ENCODE measurements at regions not wholly inside any gene's neighbourhood (a gene's known extent, or its start where the extent isn't known, plus 50 kb on each side); places are given as distances from the start of the nearest gene placed in this dataset.

- DNase-seq (ENCODE audit: low read depth in 2 of 2): no peak
These were observed 135.9 kb upstream of the WWC1 start for GRCh38 chr5:168155585-168155984.

GRCh38 chr5:168156170-168156569 is 135.3 kb upstream of the WWC1 start:
- DNase-seq (ENCODE audit: low read depth in 2 of 2): no peak

DNA sequence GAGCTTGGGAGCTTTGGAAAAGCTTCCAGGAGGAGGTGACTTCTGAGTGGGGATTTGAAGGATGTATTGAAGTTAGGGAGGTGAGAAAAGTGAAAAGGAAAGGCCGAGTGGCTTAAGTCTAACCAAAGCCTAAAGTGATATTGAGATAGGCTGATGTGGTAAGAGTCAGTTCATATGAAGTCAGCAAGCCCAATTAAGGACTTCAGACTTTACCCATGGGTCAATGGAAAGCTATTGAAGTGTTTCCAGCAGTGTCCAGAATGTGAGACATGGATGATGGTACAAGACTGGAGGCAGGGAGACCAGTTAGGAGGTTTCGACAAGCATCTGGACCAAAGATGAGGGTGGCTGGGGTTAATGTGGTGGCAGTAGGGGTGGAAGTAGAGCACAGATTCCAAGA is 134.3 kb upstream of the WWC1 start:
- no peak for DNase-seq (ENCODE audit: low read depth in 2 of 2)

GRCh38 chr5:168159425-168159824 is 132.0 kb upstream of the WWC1 start:
- no peak for DNase-seq (ENCODE audit: low read depth in 2 of 2)

DNA sequence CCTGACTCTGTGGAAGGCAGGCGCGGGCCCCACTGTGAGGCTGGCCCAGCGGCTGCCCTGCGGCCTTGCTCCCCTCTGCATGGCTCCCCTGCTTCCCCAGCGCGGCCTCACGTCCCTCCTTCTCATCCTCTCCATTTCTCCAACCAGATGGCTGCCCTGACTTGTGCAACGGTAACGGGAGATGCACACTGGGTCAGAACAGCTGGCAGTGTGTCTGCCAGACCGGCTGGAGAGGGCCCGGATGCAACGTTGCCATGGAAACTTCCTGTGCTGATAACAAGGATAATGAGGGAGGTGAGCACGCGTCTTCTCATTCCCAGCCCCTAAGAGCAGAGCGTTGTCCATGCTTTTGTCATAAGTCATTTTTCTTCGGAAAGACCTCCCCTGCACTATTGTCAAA is 129.0 kb upstream of the WWC1 start:
- DNase-seq (ENCODE audit: low read depth in 2 of 2): no peak

DNA sequence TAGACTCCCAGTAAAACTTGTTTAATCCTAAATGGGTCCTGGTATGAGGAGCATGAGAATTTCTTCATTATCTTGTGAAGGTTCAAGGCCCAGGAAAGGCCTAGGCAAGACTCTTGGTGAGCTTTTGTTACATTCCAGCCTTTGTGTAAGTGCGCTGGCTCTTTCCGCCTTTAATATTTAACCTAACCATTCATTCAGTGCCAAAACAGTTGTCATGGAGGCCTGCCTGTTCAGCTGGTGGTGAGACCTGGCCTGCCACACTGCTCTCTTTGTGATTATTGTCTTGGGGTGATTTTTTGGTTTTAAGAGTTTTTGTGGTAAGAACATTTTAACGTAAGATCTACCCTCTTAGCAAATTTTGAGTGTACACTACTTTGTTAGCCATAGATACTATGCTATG is 127.5 kb upstream of the WWC1 start:
- DNase-seq (ENCODE audit: low read depth in 2 of 2): no peak

DNA sequence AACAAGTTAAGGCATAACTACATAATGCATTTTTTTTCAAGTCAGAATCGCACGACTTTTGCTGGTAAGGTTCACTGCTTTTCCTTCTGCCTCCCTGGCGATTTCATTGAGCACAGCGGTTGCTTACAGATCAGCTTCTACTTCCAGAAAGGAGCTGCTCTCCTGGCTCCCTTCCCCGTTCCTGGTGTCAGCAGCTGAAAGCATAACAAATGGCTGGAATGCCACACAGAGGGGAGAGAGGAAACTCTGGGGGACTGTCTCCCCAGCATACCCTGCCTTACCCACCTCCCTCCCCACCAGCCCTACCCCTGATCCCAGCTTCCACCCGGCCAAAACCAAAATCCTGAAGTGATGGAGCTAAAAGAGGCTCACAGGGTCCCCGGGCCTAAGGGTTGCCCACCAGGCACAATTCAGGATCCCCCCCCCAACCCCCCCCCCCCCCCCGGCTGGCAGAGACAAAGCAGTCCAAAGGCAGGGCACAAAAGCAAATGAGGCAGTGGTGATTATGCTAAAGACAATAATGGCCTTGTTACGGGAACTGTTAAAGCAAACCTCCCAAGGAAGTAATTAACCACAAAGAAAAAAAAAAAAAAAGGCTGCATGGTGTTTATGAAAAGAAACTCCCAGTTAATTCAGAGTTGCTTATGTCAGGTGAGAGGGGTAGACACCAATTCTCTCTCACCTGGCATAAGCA is 126.1 kb upstream of the WWC1 start:
- no peak for DNase-seq (ENCODE audit: low read depth in 2 of 2)

DNA sequence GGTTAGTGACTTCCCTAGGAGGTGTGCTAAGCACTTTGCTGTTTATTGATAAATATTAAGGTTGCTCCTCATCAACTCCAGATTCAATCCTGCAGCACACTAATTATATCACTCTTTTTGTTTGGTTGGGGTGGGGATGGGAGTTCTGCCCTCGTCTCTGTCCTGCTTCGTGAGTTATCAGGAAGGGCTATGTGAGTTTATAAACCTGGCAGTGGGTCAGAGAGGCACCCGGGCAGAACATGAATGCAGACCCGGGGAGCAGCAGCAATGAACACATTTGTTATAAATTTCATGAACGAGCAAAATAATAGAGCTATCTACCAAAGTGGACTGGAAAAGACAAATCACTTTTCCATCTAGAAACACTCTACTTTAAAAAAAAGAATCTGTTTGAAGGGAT is 125.5 kb upstream of the WWC1 start:
- no peak for DNase-seq (ENCODE audit: low read depth in 2 of 2)

DNA sequence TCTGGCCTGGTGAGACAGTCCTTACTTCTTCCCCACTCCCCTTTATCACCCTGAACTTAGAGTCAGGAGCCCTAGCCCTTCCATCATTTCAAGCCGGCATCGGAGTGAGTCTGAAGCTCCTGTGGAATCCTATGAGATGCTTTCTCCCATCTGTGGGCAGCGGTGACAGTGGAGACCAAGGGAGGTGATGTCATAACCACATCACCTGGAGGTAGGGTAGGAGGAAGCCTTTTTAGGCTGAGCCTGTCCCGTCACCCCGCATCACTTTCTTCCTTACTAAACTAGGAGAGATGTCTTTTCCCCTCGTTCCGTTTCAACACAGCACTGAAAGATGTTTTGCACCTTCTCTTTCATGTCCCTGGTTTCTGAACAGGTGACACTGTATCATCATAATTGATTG is 124.1 kb upstream of the WWC1 start:
- no peak for DNase-seq (ENCODE audit: low read depth in 2 of 2)

GRCh38 chr5:168168978-168169698 is 122.3 kb upstream of the WWC1 start:
- DNase-seq (ENCODE audit: low read depth in 2 of 2): no peak

DNA sequence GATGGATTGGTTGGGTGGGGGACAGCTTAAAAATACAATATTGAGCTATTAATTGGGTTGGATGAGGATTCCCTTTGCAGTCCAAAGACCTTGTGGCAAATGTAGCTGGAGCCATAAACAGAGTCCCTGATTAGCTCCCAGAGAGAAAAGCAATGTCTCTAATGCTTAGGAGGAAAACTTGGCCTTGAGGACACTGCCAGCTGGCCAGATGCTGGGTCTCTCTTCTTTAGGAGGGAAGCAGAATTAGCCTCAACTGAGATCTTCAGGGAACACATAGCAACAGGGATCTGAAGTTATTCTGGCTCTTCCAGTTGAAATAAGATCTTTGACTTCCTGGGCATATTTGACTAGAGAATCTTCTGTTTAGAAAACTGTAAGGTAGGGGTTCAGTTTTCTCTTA is 121.7 kb upstream of the WWC1 start:
- DNase-seq (ENCODE audit: low read depth in 2 of 2): no peak

DNA sequence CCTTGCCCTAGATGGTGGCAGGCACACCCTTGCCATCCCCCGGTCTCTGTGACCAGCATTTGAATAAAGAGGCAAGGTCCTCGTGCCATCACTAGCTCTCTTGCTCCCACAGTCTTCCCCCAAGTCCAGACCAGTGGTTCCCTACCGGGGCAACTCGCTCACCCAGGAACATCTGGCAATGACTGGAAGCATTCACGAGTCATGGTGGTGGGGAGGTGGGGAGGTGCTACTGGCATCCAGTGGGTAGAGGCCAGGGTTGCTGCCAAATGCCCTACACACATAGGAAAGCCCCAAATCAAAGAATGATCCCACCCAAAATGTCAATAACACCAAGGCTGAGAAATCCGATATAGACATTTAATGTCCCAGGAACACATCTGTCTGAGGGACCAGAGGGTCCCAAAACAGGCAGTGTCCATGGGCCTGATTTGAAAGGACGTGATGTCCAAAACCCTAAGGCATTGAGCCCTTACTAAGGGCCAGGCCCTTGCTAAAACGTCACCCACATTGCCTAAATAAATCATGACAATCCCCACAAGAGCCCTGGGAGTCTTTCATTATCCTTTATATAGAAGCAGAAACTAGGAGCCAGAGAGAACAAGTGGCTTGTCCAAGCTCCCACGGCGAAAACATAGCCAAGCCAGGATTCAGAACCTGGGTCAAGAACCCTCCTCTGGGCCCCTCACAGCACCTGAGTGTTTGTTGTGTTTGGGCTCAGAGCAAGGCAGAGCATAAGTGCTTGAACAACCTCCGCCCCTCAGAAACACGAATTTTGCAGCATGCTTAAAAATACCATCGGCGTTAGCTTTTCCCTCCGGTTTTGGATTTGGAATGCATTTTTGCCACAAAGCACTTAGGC is 119.3 kb upstream of the WWC1 start:
- no peak for DNase-seq (ENCODE audit: low read depth in 2 of 2)

DNA sequence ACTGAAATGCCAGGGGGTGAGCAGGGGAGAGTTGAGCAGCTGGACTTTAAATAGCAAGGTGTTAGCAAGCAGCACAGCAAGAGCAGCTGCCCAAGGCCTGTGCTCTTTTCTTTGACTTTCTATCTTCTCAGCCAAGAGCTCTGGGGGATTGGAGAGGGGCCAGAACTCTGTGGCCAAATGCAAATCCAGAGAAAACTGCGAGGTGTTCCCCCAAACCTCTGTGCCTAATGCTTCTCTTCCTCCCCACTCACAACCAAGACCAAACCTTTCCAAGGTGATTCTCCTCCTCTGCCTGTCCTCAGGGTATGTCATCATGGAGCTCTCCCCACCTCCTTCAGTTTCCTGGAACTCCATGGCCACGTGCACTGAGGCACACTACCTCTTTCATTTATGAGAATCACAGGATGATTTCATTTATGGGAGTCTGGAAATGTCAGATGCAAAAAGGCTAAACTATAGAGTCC is 118.7 kb upstream of the WWC1 start:
- DNase-seq (ENCODE audit: low read depth in 2 of 2): no peak

- no peak for DNase-seq (ENCODE audit: low read depth in 2 of 2)
These were observed 117.1 kb upstream of the WWC1 start for GRCh38 chr5:168174376-168174775.

DNA sequence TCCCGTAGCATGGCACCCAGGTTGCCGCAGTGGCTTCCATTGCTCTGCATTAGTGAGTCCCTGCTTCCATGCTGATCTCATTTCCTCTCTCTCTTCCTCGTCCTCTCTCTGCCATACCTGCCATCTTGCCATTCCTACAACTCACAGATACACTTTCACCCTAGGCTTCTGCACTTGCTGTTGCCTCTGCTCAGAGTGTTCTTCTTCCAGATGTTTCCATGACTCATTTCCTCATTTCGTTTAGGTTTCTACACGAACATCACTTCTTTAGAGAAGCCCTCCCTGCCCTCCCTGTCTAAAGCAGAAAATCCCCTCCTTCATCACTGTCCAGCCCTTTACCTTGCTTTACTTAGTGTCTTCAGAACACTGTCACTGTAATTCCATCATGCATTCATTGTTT is 115.2 kb upstream of the WWC1 start:
- DNase-seq (ENCODE audit: low read depth in 2 of 2): no peak

DNA sequence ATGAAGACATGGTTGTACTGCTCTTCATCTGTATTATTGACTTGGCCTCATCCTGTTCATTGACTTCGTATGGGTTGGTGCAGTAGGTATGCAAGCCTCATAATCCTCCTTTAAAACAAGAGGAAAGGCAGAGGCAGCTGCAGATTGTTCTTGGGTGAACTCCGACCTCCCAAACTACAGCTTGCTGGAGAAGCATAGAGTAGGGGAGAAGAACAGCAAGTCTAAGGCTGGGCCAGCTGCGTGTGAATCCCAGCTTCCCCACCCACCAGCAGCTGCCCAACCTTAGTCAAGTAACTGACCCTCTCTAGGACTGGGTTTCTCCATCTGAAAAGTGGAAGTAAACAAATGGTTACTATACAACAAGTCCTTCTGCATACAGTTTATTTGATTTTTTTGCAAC is 114.5 kb upstream of the WWC1 start:
- DNase-seq (ENCODE audit: low read depth in 2 of 2): no peak

DNA sequence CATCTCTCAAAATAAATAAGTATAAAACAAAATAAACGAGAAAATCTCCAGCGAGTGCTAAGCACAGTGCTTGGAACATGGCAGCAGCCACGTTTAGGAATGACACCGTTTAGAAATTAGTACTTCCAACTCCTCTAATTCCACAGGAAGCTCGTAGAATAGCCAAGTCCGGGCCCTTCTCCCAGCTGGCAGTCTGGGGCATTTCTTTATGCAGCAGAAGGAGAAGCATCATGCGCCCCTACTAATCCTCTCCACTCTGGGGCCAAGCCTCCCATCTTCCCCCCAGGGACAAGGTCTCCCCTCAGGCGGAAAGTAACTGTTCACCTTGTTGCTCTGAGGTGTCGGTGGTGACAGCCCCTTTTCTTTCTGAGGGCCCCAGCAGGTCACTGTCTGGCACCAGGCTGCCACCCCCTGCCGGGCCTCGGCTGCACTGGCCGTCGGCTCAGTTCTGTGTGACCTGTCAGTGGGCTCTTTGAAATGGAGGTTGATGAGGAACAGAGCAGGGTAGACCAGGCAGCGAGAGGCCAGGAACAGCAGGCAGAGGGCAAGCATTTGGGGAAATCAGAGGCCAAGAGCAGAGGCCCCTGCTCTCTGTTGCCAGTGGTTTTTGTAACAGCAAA is 113.5 kb upstream of the WWC1 start:
- no peak for DNase-seq (ENCODE audit: low read depth in 2 of 2)

DNA sequence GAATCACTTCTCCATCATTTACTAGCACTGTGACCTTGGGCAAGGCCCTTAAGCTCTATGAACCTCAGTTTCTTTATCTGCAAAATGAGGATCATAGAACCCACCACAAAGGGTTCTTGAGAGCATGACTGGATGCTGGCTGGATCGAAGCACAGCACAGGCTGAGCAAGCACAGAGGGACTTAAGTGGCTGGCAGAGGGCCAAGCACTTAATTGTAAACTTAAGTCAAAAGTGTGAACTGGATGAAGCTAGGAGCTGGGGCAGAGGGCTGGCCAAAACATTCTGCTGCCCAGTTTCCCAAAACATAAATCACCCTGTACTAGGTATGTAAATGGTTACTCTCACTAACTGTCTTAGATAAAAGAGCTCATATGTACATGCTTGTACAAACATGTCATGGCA is 112.3 kb upstream of the WWC1 start:
- no peak for DNase-seq (ENCODE audit: low read depth in 2 of 2)

GRCh38 chr5:168182269-168182668 is 109.2 kb upstream of the WWC1 start:
- DNase-seq (ENCODE audit: low read depth in 2 of 2): no peak

DNA sequence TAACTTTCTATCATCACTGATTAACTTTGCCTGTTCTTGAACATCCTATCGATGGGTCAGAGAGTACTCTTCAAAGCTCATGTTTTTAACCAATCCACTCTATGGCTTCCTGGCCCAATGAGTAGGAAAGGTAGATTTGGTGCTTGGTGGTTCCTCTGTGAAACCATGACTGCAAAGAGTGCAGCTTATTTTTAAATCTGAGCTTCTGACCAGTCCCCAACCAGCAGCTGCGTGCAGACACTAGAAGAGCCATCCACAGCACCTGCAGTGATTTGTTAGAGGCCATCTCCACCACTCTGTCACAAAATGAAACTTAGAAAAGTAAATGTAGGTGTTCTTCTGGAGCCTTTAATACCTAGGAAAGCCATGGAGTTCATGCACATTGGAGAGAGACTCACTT is 107.3 kb upstream of the WWC1 start:
- no peak for DNase-seq (ENCODE audit: low read depth in 2 of 2)

DNA sequence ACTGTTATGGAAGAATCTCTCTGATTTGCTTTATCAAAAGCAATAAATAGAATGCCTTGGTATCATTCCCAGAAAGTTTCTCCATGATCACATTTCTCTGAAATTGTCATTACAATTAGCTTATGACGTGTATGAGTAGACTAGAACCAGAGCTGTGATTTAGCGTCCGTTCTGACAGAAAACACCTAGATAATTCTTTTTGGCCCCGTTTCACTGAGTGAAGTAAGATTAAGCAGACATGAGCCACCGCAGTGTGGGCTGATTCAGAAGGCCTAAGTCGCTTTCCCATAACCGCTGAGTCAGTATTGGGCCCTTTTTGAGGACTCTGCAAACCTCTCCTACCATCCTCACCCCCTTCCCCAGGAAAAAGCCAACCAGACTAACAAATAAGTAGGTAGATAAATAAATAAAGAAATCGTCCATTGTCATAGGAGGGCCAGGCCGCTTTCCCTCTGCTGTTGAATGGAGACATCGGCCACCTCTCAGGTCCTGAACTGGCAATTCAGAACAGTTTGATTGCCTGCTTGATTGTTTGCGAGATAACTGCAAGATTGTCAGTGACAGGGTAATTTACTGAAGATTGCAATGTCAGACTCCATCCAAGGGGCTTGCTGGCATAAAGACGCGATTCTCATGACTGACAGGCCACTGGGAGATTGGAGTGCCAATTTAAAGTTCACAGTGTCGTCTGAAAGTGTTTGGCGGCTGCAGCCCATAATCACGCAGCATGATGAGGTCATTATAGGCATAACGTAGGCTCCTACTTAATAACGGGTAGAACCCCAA is 105.0 kb upstream of the WWC1 start:
- DNase-seq (ENCODE audit: low read depth in 2 of 2): no peak

Measured in activated CD8-positive, alpha-beta memory T cell treated with anti-CD3 and anti-CD28 coated beads for 4 hours (primary cell).